SK-N-MC (cell line): ENCODE measurements at regions not wholly inside any gene's neighbourhood (a gene's known extent, or its start where the extent isn't known, plus 50 kb on each side); places are given as distances from the start of the nearest gene placed in this dataset.

ENCODE experiments used
- FOXP2 ChIP-seq: optimal IDR thresholded peaks from 2 replicates; pipeline ENCODE3; 2011; ENCODE audit warnings: mild to moderate bottlenecking, moderate library complexity; ENCODE audit not compliant: insufficient read depth; ENCODE audit errors: extremely low read length, control extremely low read depth
- POLR2AphosphoS5 ChIP-seq: IDR thresholded peaks from 2 replicates; pipeline ENCODE4 v1.6.1; 2012; ENCODE audit warnings: mild to moderate bottlenecking, low read depth, low read length, borderline replicate concordance

DNA sequence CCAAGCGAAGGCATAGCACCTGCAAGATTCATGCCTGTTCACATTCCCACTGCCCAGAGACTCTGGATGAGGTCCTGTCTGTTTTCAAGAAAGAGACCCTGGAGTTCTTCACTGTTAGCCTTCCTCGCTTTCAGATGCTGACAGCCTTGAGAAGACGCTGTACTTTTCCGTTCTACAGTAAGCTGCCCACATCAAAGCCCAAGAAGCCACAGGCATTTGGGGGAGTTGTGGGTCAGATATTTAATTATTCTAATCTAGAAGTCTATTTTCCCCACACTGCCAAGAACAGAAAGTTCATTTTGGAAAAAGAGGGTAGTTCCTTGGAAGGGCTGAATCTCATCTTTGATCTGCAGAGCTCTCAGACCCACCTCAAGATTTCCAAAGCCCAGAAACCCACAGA is 127.9 kb downstream of the AXIN2 start:
- TF ChIP-seq POLR2AphosphoS5, result no peak
- no peak for TF ChIP-seq FOXP2
